A549 (cell line): ENCODE measurements at regions not wholly inside any gene's neighbourhood (a gene's known extent, or its start where the extent isn't known, plus 50 kb on each side); places are given as distances from the start of the nearest gene placed in this dataset.

Experiments
- ATAC-seq, 2 experiments: fragments of 200-7000 bp in 1 of 2; fragments of >200 bp in 1 of 2; cut with Nextera tagmentation in 1 of 2; cut with Tn5 transposase in 1 of 2; 3 replicates each; pipeline versions ENCODE4 v1.8.0 to v1.9.1; 2018 to 2020; ENCODE audit warnings: mild to moderate bottlenecking in 1 of 2, moderate library complexity in 1 of 2
- CTCF ChIA-PET: fragments of 300-600 bp; sonication (Branson Sonifier 250); formaldehyde crosslinking; extraction: SDS; loops from one replicate; lab custom pipeline; 2021; ENCODE audit warnings: antibody characterized with exemption, inconsistent platforms; lab: Yijun Ruan, JAX
- POLR2A ChIA-PET: fragments of 350-600 bp; formaldehyde crosslinking; extraction: SDS; loops from one replicate; lab custom pipeline; 2021; ENCODE audit warnings: antibody characterized with exemption, inconsistent platforms; lab: Yijun Ruan, JAX
- DNase-seq, 2 experiments: peaks; one replicate each; pipeline versions ENCODE4 v3.0.0 to v3.0.0-alpha.2; 2011 to 2016; ENCODE audit warnings: low read depth in 1 of 2, low spot score in 1 of 2
- FAIRE-seq: peaks from 2 replicates; lab custom pipeline; 2011; peaks lifted over from hg19 to GRCh38; lab: Jason Lieb, UNC
- H3K27ac ChIP-seq, 2 experiments: fragments of >200 bp; sonication (Bioruptor Twin); formaldehyde crosslinking; 3 replicates each; pipeline ENCODE4 v1.5.1; 2016 to 2017
- H3K4me1 ChIP-seq: fragments of >200 bp; sonication (Bioruptor Twin); formaldehyde crosslinking; 3 replicates; pipeline ENCODE4 v1.6.1; 2016
- H3K4me2 ChIP-seq: fragments of >200 bp; sonication (Bioruptor Twin); formaldehyde crosslinking; 3 replicates; pipeline ENCODE4 v1.6.1; 2016
- H3K4me3 ChIP-seq: fragments of >200 bp; sonication (Bioruptor Twin); formaldehyde crosslinking; 3 replicates; pipeline ENCODE4 v1.5.1; 2016
- H3K9me3 ChIP-seq: fragments of >200 bp; sonication (Bioruptor Twin); formaldehyde crosslinking; 3 replicates; pipeline ENCODE4 v1.6.1; 2016
- CHD2 ChIP-seq: fragments of 150-350 bp; IDR thresholded peaks from 2 replicates; pipeline ENCODE4 v1.6.1; 2014; ENCODE audit warnings: low read length; ENCODE audit not compliant: partially characterized antibody
- EHF ChIP-seq: fragments of 250-450 bp; sonication (Bioruptor Pico); IDR thresholded peaks from 2 replicates; pipeline ENCODE4 v1.5.0; 2020; ENCODE audit warnings: mild to moderate bottlenecking
- EP300 ChIP-seq, 2 experiments: fragments of >200 bp; sonication (Bioruptor Twin); formaldehyde crosslinking; IDR thresholded peaks; 2 replicates in 1 of 2; 3 replicates in 1 of 2; pipeline ENCODE4 v1.6.1; 2016 to 2017
- ESRRA ChIP-seq: fragments of 150-350 bp; IDR thresholded peaks from 2 replicates; pipeline ENCODE4 v1.6.1; 2014; ENCODE audit warnings: mild to moderate bottlenecking, low read length, borderline replicate concordance
- HDAC2 ChIP-seq: fragments of 200-600 bp; sonication (generic); IDR thresholded peaks from 2 replicates; pipeline ENCODE4 v1.6.1; 2016
- HOXB13 ChIP-seq: fragments of 250-450 bp; sonication (Bioruptor Pico); IDR thresholded peaks from 2 replicates; pipeline ENCODE4 v1.5.0; 2020; ENCODE audit warnings: low read depth, mild to moderate bottlenecking, moderate library complexity
- JUNB ChIP-seq: fragments of >200 bp; sonication (Bioruptor Twin); formaldehyde crosslinking; IDR thresholded peaks from 2 replicates; pipeline ENCODE4 v1.6.1; 2016
- KDM1A ChIP-seq: fragments of 200-600 bp; sonication (generic); IDR thresholded peaks from 2 replicates; pipeline ENCODE4 v1.6.1; 2016; ENCODE audit warnings: low read depth, mild to moderate bottlenecking
- KDM5A ChIP-seq: fragments of 200-600 bp; sonication (generic); IDR thresholded peaks from 2 replicates; pipeline ENCODE4 v1.6.1; 2016; ENCODE audit warnings: antibody characterized with exemption, mild to moderate bottlenecking
- NFE2L2 ChIP-seq: fragments of 150-350 bp; conservative IDR thresholded peaks from 2 replicates; pipeline ENCODE4 v1.6.1; 2014; ENCODE audit warnings: low read length
- NPAS2 ChIP-seq: fragments of 250-450 bp; sonication (Bioruptor Pico); IDR thresholded peaks from 2 replicates; pipeline ENCODE4 v1.8.0; 2022; ENCODE audit warnings: mild to moderate bottlenecking, moderate library complexity, borderline replicate concordance
- NR3C1 ChIP-seq: fragments of >200 bp; sonication (Bioruptor Twin); formaldehyde crosslinking; IDR thresholded peaks from 3 replicates; pipeline ENCODE4 v1.6.1; 2017
- RAD21 ChIP-seq, 2 experiments: fragments of >200 bp in 1 of 2; sonication (Bioruptor Twin) in 1 of 2; formaldehyde crosslinking in 1 of 2; IDR thresholded peaks in 1 of 2; conservative IDR thresholded peaks in 1 of 2; 2 replicates in 1 of 2; 3 replicates in 1 of 2; pipeline ENCODE4 v1.6.1; 2012 to 2018; ENCODE audit warnings: inconsistent platforms in 1 of 2
- RARB ChIP-seq: fragments of 250-450 bp; sonication (Bioruptor Pico); IDR thresholded peaks from 2 replicates; pipeline ENCODE4 v1.8.0; 2021; ENCODE audit warnings: mild to moderate bottlenecking, moderate library complexity
- RFX5 ChIP-seq: fragments of 450-650 bp; IDR thresholded peaks from 2 replicates; pipeline ENCODE4 v1.7.1; 2014; ENCODE audit warnings: antibody characterized with exemption, mild to moderate bottlenecking, moderate library complexity
- SREBF2 ChIP-seq: fragments of 450-650 bp; IDR thresholded peaks from 2 replicates; pipeline ENCODE4 v1.6.1; 2014; ENCODE audit warnings: mild to moderate bottlenecking, moderate library complexity
- ZC3H11A ChIP-seq: fragments of 450-650 bp; IDR thresholded peaks from 2 replicates; pipeline ENCODE4 v1.6.1; 2014; ENCODE audit warnings: antibody characterized with exemption, mild to moderate bottlenecking
- ZNF302 ChIP-seq: fragments of 250-450 bp; sonication (Bioruptor Pico); IDR thresholded peaks from 2 replicates; pipeline ENCODE4 v1.9.0; 2021; ENCODE audit warnings: inconsistent platforms, mild to moderate bottlenecking, moderate library complexity
- WGBS: methylation state at CpG from one replicate; pipeline ENCODE4 v1.1.6; 2017; ENCODE audit errors: missing lambda C conversion rate; 5-methylcytosine and 5-hydroxymethylcytosine counted together
- TF ChIP-seq, protein P1 (sequence below): IDR thresholded peaks from 2 replicates; pipeline ENCODE4 v1.6.1; 2012; ENCODE audit warnings: low read depth, borderline replicate concordance
- TF ChIP-seq, protein P2 (sequence below): fragments of 200-600 bp; sonication (generic); IDR thresholded peaks from 2 replicates; pipeline ENCODE4 v1.6.1; 2016; ENCODE audit warnings: antibody characterized with exemption, mild to moderate bottlenecking, moderate library complexity
- TF ChIP-seq, protein P3 (sequence below): fragments of 450-650 bp; IDR thresholded peaks from 2 replicates; pipeline ENCODE4 v1.6.1; 2014; ENCODE audit warnings: antibody characterized with exemption
- TF ChIP-seq, protein P4 (sequence below): fragments of >200 bp; sonication (Bioruptor Twin); formaldehyde crosslinking; IDR thresholded peaks from 3 replicates; pipeline ENCODE4 v1.6.1; 2016

DNA sequence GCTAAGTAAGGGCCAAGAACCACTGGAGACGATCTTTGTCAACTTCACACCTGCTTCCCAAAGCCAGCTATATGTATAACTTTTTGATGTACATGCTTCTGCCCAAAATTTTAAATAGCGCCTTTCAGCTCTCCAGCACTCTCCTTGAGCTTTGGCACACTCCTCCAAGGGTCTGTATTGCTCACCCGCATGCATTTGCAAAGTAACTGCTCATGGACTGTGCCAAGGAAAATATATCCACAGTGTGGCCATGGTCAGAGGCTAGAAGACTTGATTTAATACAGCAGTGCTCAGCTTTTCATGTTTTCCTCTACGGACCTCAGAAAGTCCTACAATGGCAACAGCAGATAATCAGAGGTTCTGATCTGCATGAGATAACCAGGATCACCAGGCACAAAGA lies 550.1 kb downstream of the SOX6 start:
- CTCF ChIA-PET, result interaction anchor here (0.9 kb wide), 1 partner anchor 13 kb away, joined by 3 read pairs; no protein-coding TSS in a partner anchor
- ATAC-seq (no peak), FAIRE-seq (no peak), DNase-seq (no peak)
- Histone ChIP-seq H3K4me1 (no peaks in the 10 kb centered on the region), H3K4me2 (no peak overlapping the region), H3K4me3 (no peak overlapping the region), H3K9me3 (no peaks in the 10 kb centered on the region), H3K27ac (no peak overlapping the region)
- 18% methylated on average over 4 of the region's 4 CpGs for WGBS
- POLR2A ChIA-PET, result no interaction called here
- TF ChIP-seq NR3C1 (no peak), RAD21 (conservative IDR thresholded peaks at IDR 0.05 in 1 of 2, IDR thresholded peaks at IDR 0.05 in 1 of 2) (no peak), SREBF2 (no peak), NFE2L2 (no peak), ZC3H11A (no peak), NPAS2 (CRISPR knock-in tag) (no peak), ZNF302 (CRISPR knock-in tag) (no peak)
- TF ChIP-seq, protein P1, sequence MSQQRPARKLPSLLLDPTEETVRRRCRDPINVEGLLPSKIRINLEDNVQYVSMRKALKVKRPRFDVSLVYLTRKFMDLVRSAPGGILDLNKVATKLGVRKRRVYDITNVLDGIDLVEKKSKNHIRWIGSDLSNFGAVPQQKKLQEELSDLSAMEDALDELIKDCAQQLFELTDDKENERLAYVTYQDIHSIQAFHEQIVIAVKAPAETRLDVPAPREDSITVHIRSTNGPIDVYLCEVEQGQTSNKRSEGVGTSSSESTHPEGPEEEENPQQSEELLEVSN, result no peak

DNA sequence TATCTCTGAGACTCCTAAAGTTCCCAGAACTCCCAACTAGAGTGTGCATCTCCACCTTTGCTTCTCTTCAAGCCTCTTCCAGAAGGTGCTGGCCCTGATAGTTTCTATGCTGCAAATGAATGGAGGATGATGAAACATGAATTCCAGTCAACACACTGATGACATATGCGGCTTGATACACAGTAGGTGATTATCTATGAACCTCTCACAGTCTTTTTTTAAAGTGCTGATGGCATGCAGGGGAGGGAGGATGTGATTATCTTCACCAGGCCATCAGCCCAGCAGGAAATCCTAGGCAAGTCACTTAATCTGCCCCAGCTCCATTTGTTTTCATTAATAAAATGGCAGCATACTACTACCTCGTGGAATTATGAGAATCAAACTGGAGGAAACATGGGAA lies 548.5 kb downstream of the SOX6 start:
- H3K9me3 ChIP-seq, result no peaks in the 10 kb centered on the region
- H3K4me1 ChIP-seq, result no peaks in the 10 kb centered on the region
- no peak for DNase-seq
- H3K27ac ChIP-seq, result no peak overlapping the region
- H3K4me2 ChIP-seq, result no peak overlapping the region
- no peak for ATAC-seq
- no peak overlapping the region for H3K4me3 ChIP-seq
- TF ChIP-seq EHF (no peak), KDM1A (no peak), HOXB13 (CRISPR knock-in tag) (no peak), JUNB (no peak), KDM5A (no peak), HDAC2 (no peak), ESRRA (no peak), CHD2 (no peak), RARB (no peak), NPAS2 (CRISPR knock-in tag) (no peak), EP300 (IDR thresholded peaks at IDR 0.05) (no peak), RAD21 (conservative IDR thresholded peaks at IDR 0.05 in 1 of 2, IDR thresholded peaks at IDR 0.05 in 1 of 2) (no peak), RFX5 (no peak)
- TF ChIP-seq, protein P2, sequence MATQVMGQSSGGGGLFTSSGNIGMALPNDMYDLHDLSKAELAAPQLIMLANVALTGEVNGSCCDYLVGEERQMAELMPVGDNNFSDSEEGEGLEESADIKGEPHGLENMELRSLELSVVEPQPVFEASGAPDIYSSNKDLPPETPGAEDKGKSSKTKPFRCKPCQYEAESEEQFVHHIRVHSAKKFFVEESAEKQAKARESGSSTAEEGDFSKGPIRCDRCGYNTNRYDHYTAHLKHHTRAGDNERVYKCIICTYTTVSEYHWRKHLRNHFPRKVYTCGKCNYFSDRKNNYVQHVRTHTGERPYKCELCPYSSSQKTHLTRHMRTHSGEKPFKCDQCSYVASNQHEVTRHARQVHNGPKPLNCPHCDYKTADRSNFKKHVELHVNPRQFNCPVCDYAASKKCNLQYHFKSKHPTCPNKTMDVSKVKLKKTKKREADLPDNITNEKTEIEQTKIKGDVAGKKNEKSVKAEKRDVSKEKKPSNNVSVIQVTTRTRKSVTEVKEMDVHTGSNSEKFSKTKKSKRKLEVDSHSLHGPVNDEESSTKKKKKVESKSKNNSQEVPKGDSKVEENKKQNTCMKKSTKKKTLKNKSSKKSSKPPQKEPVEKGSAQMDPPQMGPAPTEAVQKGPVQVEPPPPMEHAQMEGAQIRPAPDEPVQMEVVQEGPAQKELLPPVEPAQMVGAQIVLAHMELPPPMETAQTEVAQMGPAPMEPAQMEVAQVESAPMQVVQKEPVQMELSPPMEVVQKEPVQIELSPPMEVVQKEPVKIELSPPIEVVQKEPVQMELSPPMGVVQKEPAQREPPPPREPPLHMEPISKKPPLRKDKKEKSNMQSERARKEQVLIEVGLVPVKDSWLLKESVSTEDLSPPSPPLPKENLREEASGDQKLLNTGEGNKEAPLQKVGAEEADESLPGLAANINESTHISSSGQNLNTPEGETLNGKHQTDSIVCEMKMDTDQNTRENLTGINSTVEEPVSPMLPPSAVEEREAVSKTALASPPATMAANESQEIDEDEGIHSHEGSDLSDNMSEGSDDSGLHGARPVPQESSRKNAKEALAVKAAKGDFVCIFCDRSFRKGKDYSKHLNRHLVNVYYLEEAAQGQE, result no peak
- TF ChIP-seq, protein P3, sequence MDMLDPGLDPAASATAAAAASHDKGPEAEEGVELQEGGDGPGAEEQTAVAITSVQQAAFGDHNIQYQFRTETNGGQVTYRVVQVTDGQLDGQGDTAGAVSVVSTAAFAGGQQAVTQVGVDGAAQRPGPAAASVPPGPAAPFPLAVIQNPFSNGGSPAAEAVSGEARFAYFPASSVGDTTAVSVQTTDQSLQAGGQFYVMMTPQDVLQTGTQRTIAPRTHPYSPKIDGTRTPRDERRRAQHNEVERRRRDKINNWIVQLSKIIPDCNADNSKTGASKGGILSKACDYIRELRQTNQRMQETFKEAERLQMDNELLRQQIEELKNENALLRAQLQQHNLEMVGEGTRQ, result no peak
- TF ChIP-seq, protein P4, sequence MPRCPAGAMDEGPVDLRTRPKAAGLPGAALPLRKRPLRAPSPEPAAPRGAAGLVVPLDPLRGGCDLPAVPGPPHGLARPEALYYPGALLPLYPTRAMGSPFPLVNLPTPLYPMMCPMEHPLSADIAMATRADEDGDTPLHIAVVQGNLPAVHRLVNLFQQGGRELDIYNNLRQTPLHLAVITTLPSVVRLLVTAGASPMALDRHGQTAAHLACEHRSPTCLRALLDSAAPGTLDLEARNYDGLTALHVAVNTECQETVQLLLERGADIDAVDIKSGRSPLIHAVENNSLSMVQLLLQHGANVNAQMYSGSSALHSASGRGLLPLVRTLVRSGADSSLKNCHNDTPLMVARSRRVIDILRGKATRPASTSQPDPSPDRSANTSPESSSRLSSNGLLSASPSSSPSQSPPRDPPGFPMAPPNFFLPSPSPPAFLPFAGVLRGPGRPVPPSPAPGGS, result no peak
- ChIA-PET CTCF (interaction anchor here (1.8 kb wide), 1 partner anchor 12 kb away, joined by 5 read pairs; no protein-coding TSS in a partner anchor), POLR2A (no interaction called here)
- 5% methylated on average over 2 of the region's 2 CpGs for WGBS
- no peak for FAIRE-seq
